HepG2 (cell line): ENCODE measurements at regions not wholly inside any gene's neighbourhood (a gene's known extent, or its start where the extent isn't known, plus 50 kb on each side); places are given as distances from the start of the nearest gene placed in this dataset.

Experiments used
- ATAC-seq: fragments of 200-7000 bp; cut with Tn5 transposase; 3 replicates; pipeline ENCODE4 v1.9.1; 2020; ENCODE audit warnings: mild to moderate bottlenecking, moderate library complexity
- BruUV-seq: library from RNA; stranded (reverse); fragments of 400-500 nt; replicated peaks from 2 replicates; lab custom pipeline; 2021; lab: Mats Ljungman, UMichigan
- CTCF ChIA-PET: fragments of 300-600 bp; formaldehyde crosslinking; extraction: SDS; loops from one replicate; lab custom pipeline; 2021; ENCODE audit warnings: low total read pairs, inconsistent platforms, low intra/inter-chr PET ratio; lab: Yijun Ruan, JAX
- POLR2A ChIA-PET: fragments of 350-600 bp; sonication (Branson Sonifier 250); formaldehyde crosslinking; loops from one replicate; lab custom pipeline; 2020; ENCODE audit warnings: antibody characterized with exemption, inconsistent platforms; lab: Yijun Ruan, JAX
- DNase-seq: peaks from one replicate; pipeline ENCODE4 v3.0.0-alpha.2; 2015; ENCODE audit warnings: low spot score
- FAIRE-seq: peaks from 3 replicates; lab custom pipeline; 2011; peaks lifted over from hg19 to GRCh38; lab: Jason Lieb, UNC
- H2AFZ ChIP-seq: one replicate; pipeline ENCODE4 v1.6.1; 2011; ENCODE audit warnings: low read length, inconsistent platforms
- H3K27ac ChIP-seq: fragments of 300-600 bp; 3 replicates; pipeline ENCODE4 v1.8.0; 2011; ENCODE audit warnings: mixed run types, mild to moderate bottlenecking, mixed read lengths, low read length, inconsistent platforms; ENCODE audit not compliant: insufficient read depth; ENCODE audit errors: extremely low read length
- H3K27me3 ChIP-seq, 2 experiments: fragments of 200-600 bp in 1 of 2; 2 replicates in 1 of 2; 3 replicates in 1 of 2; pipeline versions ENCODE4 v1.6.0 to v1.8.0; 2011; ENCODE audit warnings: low read length in 2 of 2, mild to moderate bottlenecking in 2 of 2, moderate library complexity in 2 of 2, inconsistent platforms in 1 of 2; ENCODE audit not compliant: insufficient read depth in 2 of 2, control insufficient read depth in 1 of 2
- H3K36me3 ChIP-seq, 2 experiments: fragments of 200-600 bp in 1 of 2; replicated peaks in 1 of 2; 2 replicates in 1 of 2; 3 replicates in 1 of 2; pipeline versions ENCODE4 v1.5.1 to v1.8.0; 2011; ENCODE audit warnings: low read length in 2 of 2, inconsistent platforms in 1 of 2; ENCODE audit not compliant: insufficient read depth in 2 of 2, control insufficient read depth in 1 of 2
- H3K4me1 ChIP-seq: 2 replicates; pipeline ENCODE4 v1.5.1; 2012; ENCODE audit warnings: low read length, inconsistent platforms; ENCODE audit not compliant: insufficient read depth
- H3K4me2 ChIP-seq: 2 replicates; pipeline ENCODE4 v1.6.0; 2011; ENCODE audit warnings: low read depth, low read length, inconsistent platforms
- H3K4me3 ChIP-seq, 3 experiments: fragments of 200-600 bp in 1 of 3; sonication (generic), shearing (Covaris generic) in 1 of 3; replicated peaks in 1 of 3; 2 replicates each; pipeline ENCODE4 v1.5.1; 2011 to 2016; ENCODE audit warnings: low read length in 3 of 3, inconsistent platforms in 2 of 3, low read depth in 2 of 3, mild to moderate bottlenecking in 2 of 3, control low read depth in 1 of 3, mixed read lengths in 1 of 3; ENCODE audit not compliant: insufficient read depth in 1 of 3
- H3K79me2 ChIP-seq: one replicate; pipeline ENCODE4 v1.6.1; 2011; ENCODE audit warnings: low read length, inconsistent platforms; ENCODE audit not compliant: insufficient read depth
- H3K9ac ChIP-seq: 2 replicates; pipeline ENCODE4 v1.6.0; 2011; ENCODE audit warnings: mild to moderate bottlenecking, low read depth, low read length, inconsistent platforms; ENCODE audit not compliant: insufficient read depth
- H3K9me3 ChIP-seq: 2 replicates; pipeline ENCODE4 v1.5.1; 2012; ENCODE audit warnings: mild to moderate bottlenecking, low read length
- H4K20me1 ChIP-seq: 2 replicates; pipeline ENCODE4 v1.6.0; 2011; ENCODE audit warnings: inconsistent platforms, mild to moderate bottlenecking, low read length, moderate library complexity; ENCODE audit not compliant: insufficient read depth
- CREB1 ChIP-seq, 2 experiments: fragments of 450-650 bp in 1 of 2; IDR thresholded peaks; 2 replicates each; pipeline ENCODE4 v1.6.1; 2016 to 2017; ENCODE audit warnings: control low read depth in 1 of 2, mild to moderate bottlenecking in 1 of 2, missing compliant biosample characterization in 1 of 2, missing genetic modification characterization in 1 of 2
- MXD3 ChIP-seq: IDR thresholded peaks from 2 replicates; pipeline ENCODE4 v1.6.1; 2016; ENCODE audit warnings: mild to moderate bottlenecking, missing biosample characterization, missing genetic modification reagents
- SIX1 ChIP-seq: sonication (generic); formaldehyde crosslinking; IDR thresholded peaks from 2 replicates; pipeline ENCODE4 v1.4.0; 2020; ENCODE audit warnings: missing genetic modification reagents, borderline replicate concordance
- SMAD3 ChIP-seq: sonication (generic); formaldehyde crosslinking; IDR thresholded peaks from 2 replicates; pipeline ENCODE4 v1.4.0; 2020; ENCODE audit warnings: missing genetic modification reagents
- TFDP2 ChIP-seq: sonication (generic); formaldehyde crosslinking; IDR thresholded peaks from 2 replicates; pipeline ENCODE4 v1.4.0; 2020; ENCODE audit warnings: missing genetic modification reagents
- ZNF34 ChIP-seq: sonication (generic); formaldehyde crosslinking; IDR thresholded peaks from 2 replicates; pipeline ENCODE4 v1.4.0; 2020; ENCODE audit warnings: mild to moderate bottlenecking, missing genetic modification reagents, borderline replicate concordance
- ZNF83 ChIP-seq: sonication (generic); formaldehyde crosslinking; IDR thresholded peaks from 2 replicates; pipeline ENCODE4 v1.4.0; 2020; ENCODE audit warnings: missing genetic modification reagents, mild to moderate bottlenecking, borderline replicate concordance
- WGBS: methylation state at CpG from one replicate; pipeline ENCODE4 v1.1.6; 2017; ENCODE audit warnings: low lambda C conversion rate; 5-methylcytosine and 5-hydroxymethylcytosine counted together
- in situ Hi-C: cut with HindIII; loops from 2 replicates; pipeline ENCODE4 v1.10.0; 2017; ENCODE audit warnings: low pct_unique_long_range_greater_than_20kb; ENCODE audit not compliant: extremely low pct_ligation_motif_present
- intact Hi-C: fragments of 100-400 bp; cut with micrococcal nuclease; formaldehyde crosslinking; loops from one replicate; pipeline ENCODE4 v1.10.0; 2022; ENCODE audit not compliant: unreplicated experiment

DNA sequence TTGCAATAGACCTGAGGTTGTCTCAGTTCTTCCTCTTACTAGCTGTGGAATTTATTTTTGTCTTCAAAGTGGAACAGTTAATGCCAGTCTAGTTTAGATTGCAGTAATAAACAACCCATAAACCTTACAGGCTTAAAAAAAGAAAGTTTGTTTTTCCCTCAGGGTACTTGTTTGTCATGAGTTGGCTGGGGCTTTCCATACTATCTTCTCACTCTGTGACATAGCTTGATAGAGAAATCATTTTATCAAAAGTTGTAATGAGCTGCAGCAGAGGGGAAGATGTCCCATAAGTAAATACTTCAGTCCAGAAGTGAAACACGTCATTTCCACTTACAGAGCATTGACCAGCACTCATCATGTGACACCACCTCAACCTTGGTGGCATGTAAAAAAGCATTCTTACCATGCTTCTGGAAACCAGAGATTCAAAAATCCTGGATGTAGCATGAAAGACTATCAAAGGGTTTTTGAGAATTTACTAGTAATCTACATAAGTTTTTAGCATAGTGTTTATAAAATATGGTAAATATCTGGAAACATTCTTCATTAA is 62.8 kb upstream of the COL11A1 start:
- ChIA-PET CTCF (no interaction called here), POLR2A (no interaction called here)
- ATAC-seq (no peak), FAIRE-seq (no peak), DNase-seq (no peak)
- H3K4me2 ChIP-seq, result no peak overlapping the region
- in situ Hi-C loops, result no loop called here
- BruUV-seq, result no TSS peak
- no peak for TF ChIP-seq SIX1 (CRISPR knock-in tag)
- TF ChIP-seq SMAD3 (CRISPR knock-in tag), result no peak
- 0 out of 2 replicates have a peak, but pooled peaks have one; percentile 8 for TF ChIP-seq CREB1 (IDR thresholded peaks at IDR 0.05)
- no peak for TF ChIP-seq CREB1 (CRISPR knock-in tag; IDR thresholded peaks at IDR 0.05)
- TF ChIP-seq ZNF34 (CRISPR knock-in tag), result no peak
- TF ChIP-seq ZNF83 (CRISPR knock-in tag), result no peak
- no peak for TF ChIP-seq MXD3
- TF ChIP-seq TFDP2 (CRISPR knock-in tag), result no peak
- no peaks in the 10 kb centered on the region for H4K20me1 ChIP-seq
- H3K9ac ChIP-seq, result no peak overlapping the region
- no peaks in the 10 kb centered on the region for H3K27me3 ChIP-seq
- no peak overlapping the region for H3K27ac ChIP-seq
- no peak overlapping the region for H3K4me3 ChIP-seq
- H3K79me2 ChIP-seq, result no peaks in the 10 kb centered on the region
- intact Hi-C loops, result no loop called here
- no peaks in the 10 kb centered on the region for H3K36me3 ChIP-seq
- WGBS, result 0% methylated on average over 1 of the region's 1 CpG
- no peaks in the 10 kb centered on the region for H3K4me1 ChIP-seq
- H2AFZ ChIP-seq, result no peak overlapping the region
- no peaks in the 10 kb centered on the region; the same call in 1 of the 2 replicates for H3K9me3 ChIP-seq
